Superior temporal gyrus (tissue), 1 donor: ENCODE measurements at regions not wholly inside any gene's neighbourhood (a gene's known extent, or its start where the extent isn't known, plus 50 kb on each side); places are given as distances from the start of the nearest gene placed in this dataset.

Source experiments
- DNase-seq: peaks from one replicate; pipeline ENCODE4 v3.0.0-alpha.2; 2016; ENCODE audit errors: extremely low spot score

GRCh38 chr6:21883595-21884328, 290.2 kb downstream of the SOX4 start:
- no peak for DNase-seq

DNA sequence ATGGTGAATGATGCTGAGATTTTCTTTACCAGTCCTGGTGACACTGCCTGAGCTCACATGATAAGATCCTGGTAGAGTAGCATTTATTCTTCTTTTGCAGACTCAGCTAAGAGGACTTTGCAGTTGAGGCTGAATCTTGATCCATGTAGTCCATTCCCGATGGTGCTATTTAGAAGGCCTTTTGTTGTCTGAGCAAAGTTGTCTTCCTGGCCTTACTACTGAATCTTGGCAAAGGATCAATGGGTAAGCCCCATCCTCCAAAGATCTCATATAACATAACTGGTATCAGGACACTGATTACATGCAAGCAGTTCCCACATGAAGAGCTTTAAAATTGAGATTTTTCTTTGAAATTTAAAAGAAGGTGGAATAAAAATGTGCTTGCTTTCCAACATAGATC, 291.6 kb downstream of the SOX4 start:
- DNase-seq, result no peak

GRCh38 chr6:21885532-21886114, 292.1 kb downstream of the SOX4 start:
- peak; percentile 53 for DNase-seq

DNA sequence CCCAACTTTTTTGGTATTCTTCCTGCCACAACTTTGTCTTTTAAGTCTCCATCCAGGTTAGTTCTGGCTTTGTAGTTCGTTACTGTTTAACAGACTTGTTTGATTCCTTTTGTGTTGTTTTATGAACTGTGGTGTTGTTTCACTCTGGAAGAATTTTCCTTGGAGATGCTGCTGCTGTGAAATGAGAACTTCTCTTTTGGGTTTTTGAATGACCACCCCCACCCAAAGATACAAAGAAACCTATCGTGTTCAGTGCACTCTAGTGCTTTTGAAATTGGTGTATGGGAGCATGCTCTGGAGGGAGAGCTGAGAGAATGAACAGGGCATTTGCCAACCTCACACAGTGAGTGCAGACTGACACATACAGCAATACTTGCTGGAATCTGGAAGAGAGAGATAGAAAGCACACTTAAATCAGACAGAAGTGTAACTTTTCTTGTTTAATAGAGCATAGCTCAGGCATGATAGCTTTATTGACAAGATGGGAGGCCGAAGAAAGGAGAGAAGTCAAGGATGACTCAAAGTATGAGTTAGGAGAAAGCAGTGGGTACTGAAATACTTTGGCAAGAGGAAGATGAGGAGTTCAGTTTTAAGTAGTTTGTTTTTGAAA, 293.1 kb downstream of the SOX4 start:
- DNase-seq, result peak; percentile 18

DNA sequence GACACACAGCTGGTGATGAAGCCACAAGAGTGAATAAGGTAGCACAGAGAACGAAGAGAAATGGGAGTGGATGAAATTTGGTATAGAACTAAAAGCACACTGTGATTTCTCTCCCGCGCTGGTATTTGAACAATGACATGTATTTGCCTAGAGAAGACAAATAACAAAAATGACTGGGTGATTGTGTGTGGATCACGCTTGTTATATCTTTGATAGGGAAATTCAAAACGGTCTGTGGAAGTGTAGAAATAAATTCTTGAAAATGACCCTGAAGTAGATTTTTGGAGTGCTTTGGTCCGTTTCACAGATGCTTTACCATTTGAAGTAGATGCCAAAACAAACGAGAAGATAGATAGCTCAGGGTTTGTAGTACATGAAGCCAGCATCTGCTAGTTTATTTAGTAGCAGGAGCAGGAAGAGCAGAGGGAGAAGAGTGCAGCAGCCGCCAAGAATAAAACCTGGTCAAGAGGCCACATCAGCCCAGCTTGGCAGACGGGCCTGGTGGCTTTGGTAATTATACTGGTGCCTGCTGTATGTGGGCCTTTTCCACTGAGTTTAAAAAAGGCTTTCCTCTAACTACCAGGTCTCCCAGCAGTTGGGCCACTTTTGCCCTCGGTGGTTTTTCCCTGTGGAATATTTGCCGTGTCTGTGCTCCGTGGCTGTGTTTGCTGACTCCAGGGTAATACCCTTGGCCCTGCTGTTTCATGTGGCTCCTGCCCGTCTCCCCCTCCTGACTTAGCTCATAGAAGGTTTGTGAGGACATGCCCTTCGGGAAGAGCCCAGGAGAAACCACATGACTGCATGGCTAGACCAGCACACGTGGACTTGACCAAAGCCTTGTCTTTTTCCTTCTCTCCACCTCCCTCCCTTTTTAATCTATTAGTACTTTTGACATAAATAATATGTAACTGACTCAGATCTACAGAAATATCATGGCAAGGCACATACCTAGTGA, 294.0 kb downstream of the SOX4 start:
- DNase-seq, result no peak

DNA sequence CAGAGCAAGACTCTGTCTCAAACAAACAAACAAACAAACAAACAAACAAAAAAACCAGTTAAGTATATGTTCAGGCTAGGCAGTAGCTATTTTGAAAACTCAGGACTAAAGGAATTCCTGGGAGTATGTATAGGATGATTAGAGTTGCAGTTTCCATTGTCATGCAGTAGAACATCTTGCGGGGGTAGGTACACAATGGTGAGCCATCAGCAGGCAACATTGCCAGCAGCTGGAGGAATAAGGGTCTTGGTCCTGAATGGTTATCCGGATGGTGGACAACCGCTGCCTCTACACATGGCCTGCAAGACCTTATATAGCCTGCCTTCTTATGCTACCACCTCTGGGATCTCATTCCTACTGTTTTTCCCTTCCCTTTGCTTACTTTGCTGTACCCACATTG, 297.5 kb downstream of the SOX4 start:
- no peak for DNase-seq

GRCh38 chr6:21893793-21894192, 300.2 kb downstream of the SOX4 start:
- DNase-seq, result no peak

GRCh38 chr6:21895555-21895954, 302.0 kb downstream of the SOX4 start:
- no peak for DNase-seq

- no peak for DNase-seq
Measured at GRCh38 chr6:21898107-21898796, 304.7 kb downstream of the SOX4 start.

DNA sequence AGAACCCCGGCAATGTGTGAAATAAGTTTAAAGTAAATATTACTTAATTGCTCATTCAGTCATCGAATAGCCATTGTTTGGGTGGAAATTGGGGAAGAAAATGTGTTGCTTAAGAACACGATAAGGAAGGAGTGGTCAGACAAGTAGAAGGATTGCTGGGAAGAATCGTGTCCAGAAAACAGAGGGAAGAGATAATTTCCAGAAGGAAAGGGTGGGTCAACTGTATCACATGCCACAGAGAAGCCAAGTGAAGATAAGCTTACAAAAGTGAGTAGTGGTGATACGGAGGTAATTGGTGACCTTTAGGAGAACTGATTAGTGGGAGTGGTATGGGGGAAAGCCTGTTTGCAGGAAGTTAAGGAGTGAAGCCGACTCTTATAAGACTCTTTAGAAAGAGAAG, 306.2 kb downstream of the SOX4 start:
- DNase-seq, result no peak

- no peak for DNase-seq
Measured at GRCh38 chr6:21900730-21901129, 307.2 kb downstream of the SOX4 start.

- DNase-seq, result no peak
Measured at GRCh38 chr6:21902628-21903169, 309.1 kb downstream of the SOX4 start.

- DNase-seq, result no peak
Measured at GRCh38 chr6:21905531-21905930, 312.0 kb downstream of the SOX4 start.

GRCh38 chr6:21906826-21907225, 313.3 kb downstream of the SOX4 start:
- no peak for DNase-seq

- DNase-seq, result no peak
Measured at GRCh38 chr6:21907291-21907690, 313.7 kb downstream of the SOX4 start.

GRCh38 chr6:21908161-21908848, 314.8 kb downstream of the SOX4 start:
- no peak for DNase-seq

GRCh38 chr6:21909321-21909720, 315.8 kb downstream of the SOX4 start:
- no peak for DNase-seq

GRCh38 chr6:21911208-21911607, 317.7 kb downstream of the SOX4 start:
- no peak for DNase-seq

DNA sequence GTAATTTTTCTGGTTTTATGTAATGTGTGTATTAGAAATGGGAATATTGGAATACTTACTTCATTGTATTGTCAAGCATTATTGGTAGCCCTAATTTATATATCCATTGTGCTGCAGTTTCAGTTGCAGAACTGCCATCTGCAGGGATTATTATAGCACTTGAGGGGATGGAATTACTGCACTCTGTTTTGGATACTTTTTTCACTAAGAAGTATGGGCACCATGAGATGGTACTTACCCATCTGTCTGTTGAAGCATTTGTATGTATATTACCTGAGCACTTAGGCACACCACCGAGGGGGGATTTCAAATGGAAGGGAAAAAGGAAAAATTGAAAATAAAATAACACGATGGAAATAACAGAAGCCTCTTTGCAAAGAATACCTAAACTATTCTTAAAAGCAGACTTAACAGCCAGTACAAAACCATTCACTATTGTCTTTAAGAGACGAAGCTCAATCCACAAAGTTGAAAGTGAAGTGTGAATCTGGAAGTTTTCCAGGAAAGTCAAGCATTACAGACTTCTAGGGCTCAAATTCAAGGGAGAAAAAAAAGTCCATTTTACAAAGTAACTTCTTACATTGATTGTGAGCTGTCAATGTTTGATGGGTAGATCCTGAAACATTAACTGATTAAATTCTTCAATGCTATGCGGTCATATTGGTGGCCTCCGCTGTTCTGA, 318.7 kb downstream of the SOX4 start:
- DNase-seq, result no peak
